Brain microvascular endothelial cell (primary cell): ENCODE measurements at regions not wholly inside any gene's neighbourhood (a gene's known extent, or its start where the extent isn't known, plus 50 kb on each side); places are given as distances from the start of the nearest gene placed in this dataset.

Experiments used
- DNase-seq: peaks from one replicate; pipeline ENCODE4 v3.0.0-alpha.2; 2020
- H3K27ac ChIP-seq: fragments of 250-450 bp; sonication (Bioruptor Pico); 2 replicates; pipeline ENCODE4 v1.5.1; 2020; ENCODE audit warnings: mild to moderate bottlenecking, moderate library complexity
- H3K27me3 ChIP-seq: fragments of 250-450 bp; sonication (Bioruptor Pico); replicated peaks from 2 replicates; pipeline ENCODE4 v1.5.1; 2020; ENCODE audit warnings: mild to moderate bottlenecking
- H3K36me3 ChIP-seq: fragments of 250-450 bp; sonication (Bioruptor Pico); replicated peaks from 2 replicates; pipeline ENCODE4 v1.5.1; 2020; ENCODE audit warnings: mild to moderate bottlenecking
- H3K4me3 ChIP-seq: 2 replicates; pipeline ENCODE4 v1.5.1; 2011; ENCODE audit warnings: low read depth, mild to moderate bottlenecking, control low read depth, low read length, moderate library complexity
- CTCF ChIP-seq: IDR thresholded peaks from 2 replicates; pipeline ENCODE4 v1.5.1; 2011; ENCODE audit warnings: low read depth, mild to moderate bottlenecking, moderate library complexity, low read length, control low read depth, inconsistent platforms; ENCODE audit errors: missing control alignments
- in situ Hi-C: cut with HindIII; loops from 2 replicates; pipeline ENCODE4 v1.10.0; 2017; ENCODE audit warnings: low sequenced_read_pairs, low pct_ligation_motif_present

DNA sequence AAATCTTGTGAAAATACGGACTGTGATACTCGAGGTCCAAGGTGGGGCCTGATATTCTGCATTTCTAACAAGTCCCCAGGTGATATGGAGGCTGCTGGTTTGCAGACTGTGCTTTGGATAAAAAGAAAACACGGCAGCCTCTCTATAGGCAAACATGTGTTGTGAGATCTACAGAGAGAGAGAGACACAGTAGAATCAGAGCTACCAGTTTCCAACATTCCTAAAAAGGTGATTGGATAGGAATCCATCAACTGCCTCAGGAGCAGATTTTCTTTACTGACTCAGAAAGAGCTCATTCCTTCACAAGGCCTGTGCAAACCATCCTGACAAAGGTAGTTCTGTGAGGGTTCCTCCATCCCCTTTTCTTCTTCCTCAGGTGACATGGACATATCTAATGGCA, 651.6 kb upstream of the CAMK1G start:
- no peak overlapping the region for H3K27ac ChIP-seq
- H3K36me3 ChIP-seq: no peaks in the 10 kb centered on the region
- in situ Hi-C loops: no loop called here
- no peak for TF ChIP-seq CTCF
- no peak overlapping the region for H3K4me3 ChIP-seq
- H3K27me3 ChIP-seq: no peaks in the 10 kb centered on the region
- DNase-seq: no peak

DNA sequence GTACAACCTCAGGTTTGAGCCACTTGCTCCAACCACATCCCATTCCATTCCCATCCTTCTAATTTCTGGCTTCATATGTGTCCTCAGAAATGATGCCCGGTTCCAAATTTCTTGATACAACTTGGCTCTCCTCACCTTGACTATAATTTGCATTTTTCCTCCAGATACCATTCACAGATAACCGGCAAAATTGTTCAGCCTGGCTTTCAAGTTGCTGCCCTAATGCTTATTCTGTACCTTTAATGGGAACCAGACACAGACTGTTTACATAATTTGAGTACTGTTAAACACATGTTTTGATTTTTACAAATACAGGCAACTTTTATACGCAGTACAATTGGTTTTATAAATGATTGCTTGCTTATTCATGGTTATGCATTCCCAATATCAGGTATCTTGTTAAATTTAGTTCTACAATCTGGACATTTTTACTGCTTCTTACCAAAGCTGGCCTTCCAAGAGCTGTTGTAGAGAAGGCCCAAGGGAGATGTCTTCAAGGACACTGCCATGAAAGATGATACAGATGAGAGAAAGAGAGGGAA, 649.5 kb upstream of the CAMK1G start:
- Histone ChIP-seq H3K4me3 (no peak overlapping the region), H3K27ac (no peak overlapping the region), H3K36me3 (no peaks in the 10 kb centered on the region), H3K27me3 (no peaks in the 10 kb centered on the region)
- no peak for DNase-seq
- no peak for TF ChIP-seq CTCF
- in situ Hi-C loops: no loop called here

DNA sequence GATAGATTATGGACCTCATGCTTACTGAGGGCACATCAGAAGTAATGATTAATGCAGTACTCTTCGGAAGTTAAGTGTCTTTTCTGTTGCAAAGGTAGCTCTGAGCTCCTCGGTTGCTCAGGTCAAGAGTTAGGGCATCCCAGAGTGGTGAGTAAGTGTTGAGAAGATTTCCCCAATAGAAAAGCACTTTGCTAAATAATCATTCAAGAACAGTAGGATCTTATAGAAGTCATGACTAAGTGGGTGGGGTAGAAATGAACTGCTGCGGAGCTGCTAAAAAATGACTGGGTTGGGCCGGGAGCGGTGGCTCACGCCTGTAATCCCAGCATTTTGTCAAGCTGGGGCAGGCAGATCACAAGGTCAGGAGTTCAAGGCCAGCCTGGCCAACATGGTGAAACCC, 648.6 kb upstream of the CAMK1G start:
- H3K4me3 ChIP-seq: no peak overlapping the region
- no peaks in the 10 kb centered on the region for H3K36me3 ChIP-seq
- H3K27me3 ChIP-seq: no peaks in the 10 kb centered on the region
- H3K27ac ChIP-seq: no peak overlapping the region
- in situ Hi-C loops: no loop called here
- no peak for TF ChIP-seq CTCF
- no peak for DNase-seq

GRCh38 chr1:208935517-208936187, 647.9 kb upstream of the CAMK1G start:
- Histone ChIP-seq H3K36me3 (no peaks in the 10 kb centered on the region), H3K4me3 (no peak overlapping the region), H3K27me3 (no peaks in the 10 kb centered on the region), H3K27ac (no peak overlapping the region)
- TF ChIP-seq CTCF: no peak
- in situ Hi-C loops: no loop called here
- no peak for DNase-seq

DNA sequence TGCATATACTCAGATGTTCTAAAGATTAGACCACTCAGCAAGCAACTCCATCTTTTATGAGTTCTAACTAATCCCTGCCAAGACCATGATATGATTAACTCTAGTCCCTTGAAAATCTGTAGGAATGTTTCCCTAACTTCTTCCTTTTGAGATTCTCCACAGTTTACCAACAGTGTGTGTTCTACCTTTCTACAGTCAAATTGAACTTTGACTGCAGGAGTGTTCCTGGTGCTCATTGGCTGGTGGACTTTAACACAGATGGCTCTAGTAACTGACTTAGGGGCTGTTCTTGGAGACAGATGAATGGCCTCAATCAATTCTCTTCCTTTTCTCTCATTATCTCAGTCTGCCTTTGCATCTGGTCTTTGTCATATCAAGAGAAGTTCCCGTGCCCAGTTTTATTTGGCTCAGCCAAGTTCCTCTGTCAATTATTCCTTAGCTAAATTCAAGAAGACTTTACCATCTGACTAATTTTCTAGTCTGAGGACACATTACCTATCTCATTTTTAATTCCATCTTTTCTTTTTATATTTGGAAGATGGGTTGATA, 643.9 kb upstream of the CAMK1G start:
- in situ Hi-C loops: no loop called here
- Histone ChIP-seq H3K27ac (no peak overlapping the region), H3K27me3 (no peaks in the 10 kb centered on the region), H3K4me3 (no peak overlapping the region), H3K36me3 (no peaks in the 10 kb centered on the region)
- no peak for TF ChIP-seq CTCF
- DNase-seq: no peak
